ENCODE measurements at regions not wholly inside any gene's neighbourhood (a gene's known extent, or its start where the extent isn't known, plus 50 kb on each side); places are given as distances from the start of the nearest gene placed in this dataset.

- H3K4me3 ChIP-seq (replicated peaks; ENCODE audit: low read depth, low read length): no peak overlapping the region
- DNase-seq (ENCODE audit: extremely low read depth, low read depth): no peak
- no peak for TF ChIP-seq CTCF (IDR thresholded peaks at IDR 0.05; ENCODE audit: low read depth, low read length, missing control alignments)
Observed at GRCh38 chr2:220682616-220683015, 889.5 kb downstream of the EPHA4 start.

- H3K4me3 ChIP-seq (replicated peaks; ENCODE audit: low read depth, low read length): no peak overlapping the region
- DNase-seq (ENCODE audit: extremely low read depth, low read depth): no peak
- no peak for TF ChIP-seq CTCF (IDR thresholded peaks at IDR 0.05; ENCODE audit: low read depth, low read length, missing control alignments)
Observed at GRCh38 chr2:220684099-220684498, 888.0 kb downstream of the EPHA4 start.

- peak; percentile 22 for DNase-seq (ENCODE audit: extremely low read depth, low read depth)
- peak; percentile 83 for TF ChIP-seq CTCF (IDR thresholded peaks at IDR 0.05; ENCODE audit: low read depth, low read length, missing control alignments)
- no peak overlapping the region for H3K4me3 ChIP-seq (replicated peaks; ENCODE audit: low read depth, low read length)
Observed at GRCh38 chr2:220687231-220687843, 884.8 kb downstream of the EPHA4 start.

DNA sequence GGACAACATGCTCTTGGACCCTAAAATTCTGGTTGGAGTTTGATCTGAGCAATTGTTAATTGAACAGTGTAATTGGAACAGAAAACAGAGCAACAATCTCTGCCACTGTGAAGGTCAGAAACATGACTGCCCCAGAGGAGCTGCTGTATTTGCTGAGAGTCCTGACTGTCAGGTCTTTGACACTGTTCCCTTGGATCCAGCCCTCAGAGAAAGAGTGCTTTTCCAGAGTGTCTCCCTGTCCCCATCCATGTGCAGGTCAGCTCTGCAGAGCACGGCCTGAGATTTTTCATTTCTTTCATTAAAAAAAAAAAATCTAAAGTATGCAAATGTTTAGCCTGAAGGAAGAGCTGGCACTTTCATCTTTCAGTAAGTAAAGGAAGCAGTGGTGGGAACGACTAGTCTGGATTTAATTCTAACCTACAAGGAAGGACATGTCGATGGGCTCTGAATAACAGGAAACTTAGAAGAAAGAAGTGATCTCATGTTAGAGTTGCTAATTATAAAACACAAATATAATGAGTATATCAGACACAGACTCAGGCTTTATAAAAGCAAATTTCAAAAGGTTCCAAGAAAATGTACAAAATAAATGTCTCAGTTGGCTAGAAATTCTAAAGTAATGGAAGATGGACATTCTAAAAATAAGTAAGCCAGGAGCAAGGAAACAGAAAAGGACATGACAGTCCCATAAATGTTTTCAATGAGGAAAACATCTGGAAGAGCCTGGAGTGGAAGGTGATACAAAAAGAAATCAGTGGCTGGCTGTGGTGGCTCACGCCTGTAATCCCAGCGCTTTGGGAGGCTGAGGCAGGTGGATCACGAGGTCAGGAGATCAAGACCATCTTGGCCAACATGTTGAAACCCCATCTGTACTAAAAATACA, 876.5 kb downstream of the EPHA4 start:
- no peak for DNase-seq (ENCODE audit: extremely low read depth, low read depth)
- no peak for TF ChIP-seq CTCF (IDR thresholded peaks at IDR 0.05; ENCODE audit: low read depth, low read length, missing control alignments)
- no peak overlapping the region for H3K4me3 ChIP-seq (replicated peaks; ENCODE audit: low read depth, low read length)

- no peak for TF ChIP-seq CTCF (IDR thresholded peaks at IDR 0.05; ENCODE audit: low read depth, low read length, missing control alignments)
- no peak for DNase-seq (ENCODE audit: extremely low read depth, low read depth)
Observed at GRCh38 chr2:220696280-220696669, 875.8 kb downstream of the EPHA4 start.

DNA sequence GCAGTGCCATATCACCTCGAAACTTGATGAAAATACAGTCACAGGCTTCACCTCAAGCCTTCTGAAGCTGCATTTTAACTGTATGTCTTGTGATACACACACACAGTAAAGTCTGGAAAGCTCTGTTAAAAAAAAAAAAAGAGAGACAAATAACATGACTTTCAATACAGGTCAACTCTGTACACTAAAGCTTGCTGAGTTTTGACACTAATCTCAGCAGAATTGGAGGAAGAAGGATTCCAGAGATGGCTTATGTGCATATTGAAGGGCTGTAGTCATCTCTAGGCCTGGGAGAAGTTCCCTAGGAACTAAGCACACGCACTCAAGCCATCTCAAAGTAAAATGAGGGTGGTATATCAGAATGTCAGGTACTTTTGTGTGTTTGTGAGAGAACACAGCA, 875.1 kb downstream of the EPHA4 start:
- H3K4me3 ChIP-seq (replicated peaks; ENCODE audit: low read depth, low read length): no peak overlapping the region
- DNase-seq (ENCODE audit: extremely low read depth, low read depth): no peak
- no peak for TF ChIP-seq CTCF (IDR thresholded peaks at IDR 0.05; ENCODE audit: low read depth, low read length, missing control alignments)

More at GRCh38 chr2:220696280-220696669, 875.8 kb downstream of the EPHA4 start:
- H3K4me3 ChIP-seq (replicated peaks; ENCODE audit: low read depth, low read length): no peak overlapping the region

Data from HFF-Myc (cell line).